ENCODE measurements at regions not wholly inside any gene's neighbourhood (a gene's known extent, or its start where the extent isn't known, plus 50 kb on each side); places are given as distances from the start of the nearest gene placed in this dataset.

DNA sequence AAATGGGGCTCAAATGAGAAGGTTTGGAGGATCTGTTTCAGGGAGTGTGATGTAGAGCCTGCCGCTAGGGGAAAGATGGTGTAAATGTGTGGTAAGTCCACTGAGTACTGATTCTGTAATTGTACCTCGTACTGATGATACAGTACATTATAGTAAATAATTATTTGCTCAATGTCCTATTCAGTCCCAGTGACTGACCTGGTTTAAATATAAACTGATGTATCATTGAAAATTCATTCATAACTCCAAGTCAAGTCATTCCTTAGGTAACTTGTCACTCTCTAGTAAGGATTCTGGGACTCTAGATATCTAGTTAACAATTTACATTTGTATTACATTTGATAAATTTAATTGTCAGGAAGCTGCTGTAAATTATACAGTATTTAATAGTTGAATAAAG lies 667.3 kb downstream of the DTWD2 start:
- TF ChIP-seq, protein P1, sequence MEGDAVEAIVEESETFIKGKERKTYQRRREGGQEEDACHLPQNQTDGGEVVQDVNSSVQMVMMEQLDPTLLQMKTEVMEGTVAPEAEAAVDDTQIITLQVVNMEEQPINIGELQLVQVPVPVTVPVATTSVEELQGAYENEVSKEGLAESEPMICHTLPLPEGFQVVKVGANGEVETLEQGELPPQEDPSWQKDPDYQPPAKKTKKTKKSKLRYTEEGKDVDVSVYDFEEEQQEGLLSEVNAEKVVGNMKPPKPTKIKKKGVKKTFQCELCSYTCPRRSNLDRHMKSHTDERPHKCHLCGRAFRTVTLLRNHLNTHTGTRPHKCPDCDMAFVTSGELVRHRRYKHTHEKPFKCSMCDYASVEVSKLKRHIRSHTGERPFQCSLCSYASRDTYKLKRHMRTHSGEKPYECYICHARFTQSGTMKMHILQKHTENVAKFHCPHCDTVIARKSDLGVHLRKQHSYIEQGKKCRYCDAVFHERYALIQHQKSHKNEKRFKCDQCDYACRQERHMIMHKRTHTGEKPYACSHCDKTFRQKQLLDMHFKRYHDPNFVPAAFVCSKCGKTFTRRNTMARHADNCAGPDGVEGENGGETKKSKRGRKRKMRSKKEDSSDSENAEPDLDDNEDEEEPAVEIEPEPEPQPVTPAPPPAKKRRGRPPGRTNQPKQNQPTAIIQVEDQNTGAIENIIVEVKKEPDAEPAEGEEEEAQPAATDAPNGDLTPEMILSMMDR (IDR thresholded peaks at IDR 0.05; ENCODE audit: low read length, missing control alignments), result no peak
- H3K4me3 ChIP-seq (replicated peaks; ENCODE audit: low read depth, low read length), result no peak overlapping the region
- DNase-seq (ENCODE audit: low read depth), result no peak

GRCh38 chr5:118320121-118320520 lies 668.2 kb downstream of the DTWD2 start:
- H3K4me3 ChIP-seq (replicated peaks; ENCODE audit: low read depth, low read length), result no peak overlapping the region
- TF ChIP-seq, protein P1 (IDR thresholded peaks at IDR 0.05; ENCODE audit: low read length, missing control alignments), result no peak
- no peak for DNase-seq (ENCODE audit: low read depth)

- H3K4me3 ChIP-seq (replicated peaks; ENCODE audit: low read depth, low read length), result no peak overlapping the region
- DNase-seq (ENCODE audit: low read depth), result no peak
- TF ChIP-seq, protein P1 (IDR thresholded peaks at IDR 0.05; ENCODE audit: low read length, missing control alignments), result no peak
Observed at GRCh38 chr5:118314931-118315330, 673.4 kb downstream of the DTWD2 start.

DNA sequence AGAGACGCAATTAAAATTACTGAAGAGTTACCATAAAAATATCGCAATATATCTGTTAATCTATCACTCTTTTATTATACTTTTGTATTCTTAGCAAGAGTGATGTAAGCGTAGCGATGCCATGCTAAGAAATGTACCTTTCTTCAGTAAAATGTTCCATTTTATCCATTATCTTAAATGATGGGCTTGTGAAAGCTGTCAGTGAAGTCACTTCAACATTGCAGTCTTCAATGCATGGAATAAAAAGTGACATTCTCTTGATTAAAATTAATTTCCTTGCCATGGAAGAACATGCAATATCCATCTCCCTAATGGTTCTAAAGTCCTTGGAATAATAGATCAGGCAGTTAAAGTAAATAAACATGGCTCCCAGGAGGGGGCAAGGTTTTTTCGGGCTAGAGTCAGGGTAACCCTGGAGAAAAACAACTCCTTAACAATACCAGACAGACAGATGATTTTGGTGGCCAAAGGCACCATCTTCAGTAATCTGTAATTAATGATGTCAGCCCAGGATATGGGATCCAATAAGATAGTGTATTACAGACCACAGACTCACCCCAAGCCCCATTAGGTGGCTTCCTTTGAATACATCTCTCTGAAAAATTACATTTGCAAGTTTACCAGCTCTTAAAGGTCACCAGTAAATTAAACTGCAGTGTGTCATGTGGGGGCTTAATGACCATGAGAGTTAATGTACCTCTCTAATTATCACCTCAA lies 677.1 kb downstream of the DTWD2 start:
- DNase-seq (ENCODE audit: low read depth), result no peak
- TF ChIP-seq, protein P1 (IDR thresholded peaks at IDR 0.05; ENCODE audit: low read length, missing control alignments), result no peak
- H3K4me3 ChIP-seq (replicated peaks; ENCODE audit: low read depth, low read length), result no peak overlapping the region

DNA sequence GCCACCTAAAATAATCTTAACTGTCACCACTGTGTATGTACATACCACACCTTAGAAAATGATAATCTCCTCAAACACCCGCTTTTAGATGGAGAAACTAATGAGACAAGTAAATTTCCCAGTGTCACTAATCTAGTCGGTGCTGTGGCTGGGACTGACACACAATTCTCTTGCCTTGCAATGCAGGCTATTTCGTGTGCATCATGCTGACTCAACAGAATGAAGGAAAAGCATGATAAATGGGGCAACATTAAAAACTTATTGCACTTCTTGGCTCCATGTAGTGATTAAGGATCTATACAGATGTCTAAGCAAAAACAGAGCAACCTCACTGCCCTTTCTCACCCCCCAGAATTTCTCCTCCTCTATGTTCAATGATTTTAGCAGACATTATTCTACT lies 677.9 kb downstream of the DTWD2 start:
- no peak overlapping the region for H3K4me3 ChIP-seq (replicated peaks; ENCODE audit: low read depth, low read length)
- no peak for DNase-seq (ENCODE audit: low read depth)
- TF ChIP-seq, protein P1 (IDR thresholded peaks at IDR 0.05; ENCODE audit: low read length, missing control alignments), result no peak

GRCh38 chr5:118303296-118303695 lies 685.1 kb downstream of the DTWD2 start:
- TF ChIP-seq, protein P1 (IDR thresholded peaks at IDR 0.05; ENCODE audit: low read length, missing control alignments), result no peak
- DNase-seq (ENCODE audit: low read depth), result no peak
- no peak overlapping the region for H3K4me3 ChIP-seq (replicated peaks; ENCODE audit: low read depth, low read length)

DNA sequence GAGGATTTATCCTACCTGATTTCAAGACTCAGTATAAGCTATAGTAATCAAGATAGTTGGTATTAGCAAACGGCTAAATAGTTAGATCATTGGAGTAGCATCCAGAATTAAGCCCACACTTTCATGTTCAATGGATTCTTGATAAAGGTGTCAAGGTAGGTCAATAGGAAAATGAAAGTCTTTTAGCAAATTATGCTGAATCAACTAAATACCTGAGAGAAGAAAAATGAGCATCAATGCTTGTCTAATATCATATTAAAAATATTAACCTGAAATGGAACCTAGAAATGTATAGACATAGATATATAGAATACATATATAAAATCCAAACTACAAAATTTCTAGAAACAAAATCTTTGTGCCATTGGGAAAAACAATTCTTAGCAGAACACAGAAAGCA lies 685.6 kb downstream of the DTWD2 start:
- TF ChIP-seq, protein P1 (IDR thresholded peaks at IDR 0.05; ENCODE audit: low read length, missing control alignments), result no peak
- DNase-seq (ENCODE audit: low read depth), result no peak
- H3K4me3 ChIP-seq (replicated peaks; ENCODE audit: low read depth, low read length), result no peak overlapping the region
